ACC112 (cell line): ENCODE measurements at regions not wholly inside any gene's neighbourhood (a gene's known extent, or its start where the extent isn't known, plus 50 kb on each side); places are given as distances from the start of the nearest gene placed in this dataset.
A peak's percentile ranks its signal among the peaks of the same experiment; 100 is the strongest.

Experiments used
- H2AFZ ChIP-seq: fragments of 200-600 bp; sonication (generic); one replicate; pipeline ENCODE4 v1.6.0; 2017; ENCODE audit warnings: antibody characterized with exemption, low read length; ENCODE audit not compliant: unreplicated experiment
- H3K27ac ChIP-seq: fragments of 200-600 bp; sonication (generic); 2 replicates; pipeline ENCODE4 v1.5.1; 2014; ENCODE audit warnings: low read depth, mild to moderate bottlenecking, antibody characterized with exemption, low read length, moderate library complexity
- H3K27me3 ChIP-seq: fragments of 200-600 bp; sonication (generic); 2 replicates; pipeline ENCODE4 v1.6.1; 2014; ENCODE audit warnings: mild to moderate bottlenecking, antibody characterized with exemption, low read length, moderate library complexity, mixed read lengths; ENCODE audit not compliant: insufficient read depth
- H3K36me3 ChIP-seq: fragments of 200-600 bp; sonication (generic); 2 replicates; pipeline ENCODE4 v1.6.1; 2016; ENCODE audit warnings: mild to moderate bottlenecking, antibody characterized with exemption, low read length, moderate library complexity, mixed read lengths; ENCODE audit not compliant: insufficient read depth
- H3K4me1 ChIP-seq: fragments of 200-600 bp; sonication (generic); one replicate; pipeline ENCODE4 v1.6.1; 2016; ENCODE audit warnings: low read length, mixed read lengths; ENCODE audit not compliant: insufficient read depth, unreplicated experiment, control insufficient read depth
- H3K4me3 ChIP-seq: fragments of 200-600 bp; sonication (generic); 2 replicates; pipeline ENCODE4 v1.5.1; 2014; ENCODE audit warnings: mild to moderate bottlenecking, low read depth, low read length
- H3K79me2 ChIP-seq: fragments of 200-600 bp; sonication (generic); one replicate; pipeline ENCODE4 v1.6.0; 2016; ENCODE audit warnings: low read length; ENCODE audit not compliant: control insufficient read depth, unreplicated experiment, insufficient read depth

- Histone ChIP-seq H2AFZ (no peak overlapping the region), H3K36me3 (no peaks in the 10 kb centered on the region), H3K4me3 (no peak overlapping the region), H3K79me2 (no peaks in the 10 kb centered on the region), H3K27me3 (no peaks in the 10 kb centered on the region), H3K4me1 (no peaks in the 10 kb centered on the region), H3K27ac (no peak overlapping the region)
These were observed 181.4 kb downstream of the GRB14 start for GRCh38 chr2:164439885-164440284.

- no peaks in the 10 kb centered on the region for H3K27me3 ChIP-seq
- no peak overlapping the region for H2AFZ ChIP-seq
- no peak overlapping the region for H3K4me3 ChIP-seq
- no peaks in the 10 kb centered on the region for H3K4me1 ChIP-seq
- H3K27ac ChIP-seq, result no peak overlapping the region
- H3K79me2 ChIP-seq, result no peaks in the 10 kb centered on the region
- H3K36me3 ChIP-seq, result no peaks in the 10 kb centered on the region
These were observed 182.0 kb downstream of the GRB14 start for GRCh38 chr2:164439235-164439634.

- Histone ChIP-seq H2AFZ (no peak overlapping the region), H3K36me3 (no peaks in the 10 kb centered on the region)
These were observed 182.6 kb downstream of the GRB14 start for GRCh38 chr2:164438490-164439205.

DNA sequence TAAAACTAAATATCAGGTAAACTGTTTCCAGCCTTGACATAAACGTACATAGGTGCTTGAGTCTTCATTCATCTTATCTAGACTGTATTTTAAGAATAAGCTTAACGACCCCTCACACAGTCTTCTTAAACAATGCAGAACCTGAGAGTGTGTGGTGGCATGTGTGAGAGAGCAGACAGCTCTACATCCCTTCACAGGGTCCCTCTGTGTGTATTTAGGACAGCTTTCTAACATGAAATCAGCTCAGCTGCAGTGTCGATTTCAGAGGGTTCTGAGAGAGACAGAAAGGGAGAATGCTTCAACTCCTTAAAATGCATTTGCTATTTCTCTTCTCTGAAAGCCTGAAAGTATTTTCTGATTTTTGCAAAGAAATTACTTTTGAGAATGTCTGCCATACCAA is 185.2 kb downstream of the GRB14 start:
- Histone ChIP-seq H2AFZ (peak overlapping the region; percentile 53), H3K27ac (no peak overlapping the region), H3K27me3 (no peaks in the 10 kb centered on the region)

More at GRCh38 chr2:164438490-164439205, 182.6 kb downstream of the GRB14 start:
- no peaks in the 10 kb centered on the region for H3K79me2 ChIP-seq
- H3K4me1 ChIP-seq, result no peaks in the 10 kb centered on the region
- no peak overlapping the region for H3K27ac ChIP-seq
- H3K27me3 ChIP-seq, result no peaks in the 10 kb centered on the region
- no peak overlapping the region for H3K4me3 ChIP-seq

GRCh38 chr2:164430166-164430783 is 191.0 kb downstream of the GRB14 start:
- Histone ChIP-seq H3K27ac (no peak overlapping the region), H3K27me3 (no peaks in the 10 kb centered on the region)

More for the DNA sequence above, 185.2 kb downstream of the GRB14 start:
- no peaks in the 10 kb centered on the region for H3K4me1 ChIP-seq
- no peaks in the 10 kb centered on the region for H3K79me2 ChIP-seq
- H3K36me3 ChIP-seq, result no peaks in the 10 kb centered on the region
- no peak overlapping the region for H3K4me3 ChIP-seq

DNA sequence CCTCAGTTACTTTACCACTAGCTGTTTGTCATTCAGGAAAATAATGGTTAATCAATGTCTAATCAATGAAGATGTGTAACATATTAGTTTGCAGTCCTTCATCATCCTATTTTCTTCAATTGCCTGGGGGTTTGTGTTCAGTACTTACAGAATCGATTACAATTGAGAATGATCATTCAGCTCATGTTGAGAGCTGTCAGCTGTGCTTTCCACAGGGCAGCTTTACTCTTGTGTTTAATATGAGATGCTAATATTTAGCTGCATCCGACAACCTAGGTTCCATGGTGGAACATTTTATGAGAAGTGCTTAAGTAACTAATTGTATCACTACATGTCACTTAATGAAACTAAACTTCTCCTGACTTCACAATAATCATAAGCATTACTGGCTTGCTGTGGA is 191.9 kb downstream of the GRB14 start:
- H3K36me3 ChIP-seq, result no peaks in the 10 kb centered on the region
- peak overlapping the region; percentile 31 for H2AFZ ChIP-seq
- no peak overlapping the region for H3K27ac ChIP-seq
- no peaks in the 10 kb centered on the region for H3K4me1 ChIP-seq
- H3K79me2 ChIP-seq, result no peaks in the 10 kb centered on the region
- no peaks in the 10 kb centered on the region for H3K27me3 ChIP-seq
- no peak overlapping the region for H3K4me3 ChIP-seq

More at GRCh38 chr2:164430166-164430783, 191.0 kb downstream of the GRB14 start:
- H3K4me1 ChIP-seq, result no peaks in the 10 kb centered on the region
- no peak overlapping the region for H2AFZ ChIP-seq
- no peak overlapping the region for H3K4me3 ChIP-seq
- no peaks in the 10 kb centered on the region for H3K79me2 ChIP-seq
- no peaks in the 10 kb centered on the region for H3K36me3 ChIP-seq

- H3K4me1 ChIP-seq, result no peaks in the 10 kb centered on the region
- H3K27me3 ChIP-seq, result no peaks in the 10 kb centered on the region
- no peak overlapping the region for H3K27ac ChIP-seq
- H3K4me3 ChIP-seq, result no peak overlapping the region
- no peaks in the 10 kb centered on the region for H3K36me3 ChIP-seq
- no peaks in the 10 kb centered on the region for H3K79me2 ChIP-seq
- no peak overlapping the region for H2AFZ ChIP-seq
These were observed 194.2 kb downstream of the GRB14 start for GRCh38 chr2:164427111-164427510.

- H3K27me3 ChIP-seq, result no peaks in the 10 kb centered on the region
- no peak overlapping the region for H3K27ac ChIP-seq
- no peak overlapping the region for H3K4me3 ChIP-seq
- no peaks in the 10 kb centered on the region for H3K36me3 ChIP-seq
- no peaks in the 10 kb centered on the region for H3K4me1 ChIP-seq
- no peak overlapping the region for H2AFZ ChIP-seq
- no peaks in the 10 kb centered on the region for H3K79me2 ChIP-seq
These were observed 200.5 kb downstream of the GRB14 start for GRCh38 chr2:164420787-164421186.

- no peaks in the 10 kb centered on the region for H3K4me1 ChIP-seq
- H3K4me3 ChIP-seq, result no peak overlapping the region
- H3K79me2 ChIP-seq, result no peaks in the 10 kb centered on the region
- H3K27ac ChIP-seq, result no peak overlapping the region
- no peaks in the 10 kb centered on the region for H3K27me3 ChIP-seq
- H2AFZ ChIP-seq, result no peak overlapping the region
- no peaks in the 10 kb centered on the region for H3K36me3 ChIP-seq
These were observed 208.5 kb downstream of the GRB14 start for GRCh38 chr2:164412831-164413230.

GRCh38 chr2:164389411-164389810 is 231.9 kb downstream of the GRB14 start:
- H3K27ac ChIP-seq, result no peak overlapping the region
- no peak overlapping the region for H2AFZ ChIP-seq
- H3K4me1 ChIP-seq, result peaks cover 10% of the 10 kb centered on the region
- no peak overlapping the region for H3K4me3 ChIP-seq
- H3K27me3 ChIP-seq, result no peaks in the 10 kb centered on the region
- no peaks in the 10 kb centered on the region for H3K79me2 ChIP-seq
- H3K36me3 ChIP-seq, result no peaks in the 10 kb centered on the region

DNA sequence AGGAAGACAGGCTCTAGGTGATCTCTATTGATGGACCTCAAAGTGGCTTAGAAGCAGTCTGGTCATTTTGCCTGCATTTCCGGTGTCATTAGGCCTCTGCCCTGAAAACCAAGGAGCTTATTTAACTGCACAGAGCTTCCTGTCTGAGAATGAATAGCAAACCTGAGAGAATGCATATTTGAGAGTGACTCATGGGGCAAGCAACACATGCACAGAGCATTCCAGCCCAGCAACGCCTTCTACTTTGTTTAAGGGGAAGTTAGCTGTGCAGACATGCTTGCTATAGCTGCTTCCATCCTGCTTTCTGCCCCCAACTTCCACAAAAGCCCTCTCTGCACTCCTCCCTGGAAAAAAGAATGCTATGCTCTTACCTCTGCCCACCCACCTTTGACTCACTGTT is 232.8 kb downstream of the GRB14 start:
- no peaks in the 10 kb centered on the region for H3K79me2 ChIP-seq
- H3K27me3 ChIP-seq, result no peaks in the 10 kb centered on the region
- H3K4me1 ChIP-seq, result peaks cover 10% of the 10 kb centered on the region
- H3K36me3 ChIP-seq, result no peaks in the 10 kb centered on the region
- no peak overlapping the region for H3K4me3 ChIP-seq
- H3K27ac ChIP-seq, result no peak overlapping the region
- peak overlapping the region; percentile 70 for H2AFZ ChIP-seq
